GM19372 (cell line): ENCODE measurements at regions not wholly inside any gene's neighbourhood (a gene's known extent, or its start where the extent isn't known, plus 50 kb on each side); places are given as distances from the start of the nearest gene placed in this dataset.

ENCODE experiments used
- ATAC-seq: cut with Tn5 transposase; IDR thresholded peaks from one replicate; pipeline ENCODE4 v1.9.1; 2021; ENCODE audit warnings: mild to moderate bottlenecking, low read depth, moderate library complexity; ENCODE audit not compliant: unreplicated experiment

DNA sequence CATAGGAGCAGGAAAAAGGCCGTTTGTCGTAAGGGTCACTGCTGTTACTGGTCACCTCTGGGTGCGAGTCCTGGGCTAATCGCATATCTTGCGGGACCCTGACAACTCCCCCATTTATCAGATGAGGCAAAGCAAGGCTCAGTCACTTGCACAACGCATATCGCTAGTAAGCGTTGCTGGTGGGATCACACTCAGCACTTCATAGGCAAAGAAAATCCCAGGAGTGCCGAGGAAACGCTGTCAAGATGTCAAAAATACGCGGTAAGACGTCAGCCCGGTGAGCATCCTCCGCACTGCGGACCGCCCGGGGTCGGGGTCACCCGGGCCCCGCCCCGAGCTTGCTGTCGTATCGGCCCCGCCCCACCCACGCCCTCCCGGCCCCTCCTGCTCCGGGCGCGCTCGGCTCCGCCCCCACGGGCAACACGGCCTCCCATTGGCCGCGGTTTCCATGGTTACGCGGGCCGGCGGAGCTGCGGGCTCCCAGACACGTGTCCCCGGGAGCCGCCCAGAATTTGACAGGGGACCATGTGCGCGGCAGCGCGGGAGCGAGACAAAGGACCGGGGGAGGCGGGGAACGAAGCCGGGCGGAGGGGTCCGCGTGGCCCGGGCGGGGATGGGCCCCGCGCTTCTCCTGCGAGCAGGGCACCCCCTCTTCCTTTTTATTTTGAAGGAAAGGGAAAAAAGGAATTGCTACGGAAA is 80.2 kb upstream of the IER5L start:
- no peak for ATAC-seq

DNA sequence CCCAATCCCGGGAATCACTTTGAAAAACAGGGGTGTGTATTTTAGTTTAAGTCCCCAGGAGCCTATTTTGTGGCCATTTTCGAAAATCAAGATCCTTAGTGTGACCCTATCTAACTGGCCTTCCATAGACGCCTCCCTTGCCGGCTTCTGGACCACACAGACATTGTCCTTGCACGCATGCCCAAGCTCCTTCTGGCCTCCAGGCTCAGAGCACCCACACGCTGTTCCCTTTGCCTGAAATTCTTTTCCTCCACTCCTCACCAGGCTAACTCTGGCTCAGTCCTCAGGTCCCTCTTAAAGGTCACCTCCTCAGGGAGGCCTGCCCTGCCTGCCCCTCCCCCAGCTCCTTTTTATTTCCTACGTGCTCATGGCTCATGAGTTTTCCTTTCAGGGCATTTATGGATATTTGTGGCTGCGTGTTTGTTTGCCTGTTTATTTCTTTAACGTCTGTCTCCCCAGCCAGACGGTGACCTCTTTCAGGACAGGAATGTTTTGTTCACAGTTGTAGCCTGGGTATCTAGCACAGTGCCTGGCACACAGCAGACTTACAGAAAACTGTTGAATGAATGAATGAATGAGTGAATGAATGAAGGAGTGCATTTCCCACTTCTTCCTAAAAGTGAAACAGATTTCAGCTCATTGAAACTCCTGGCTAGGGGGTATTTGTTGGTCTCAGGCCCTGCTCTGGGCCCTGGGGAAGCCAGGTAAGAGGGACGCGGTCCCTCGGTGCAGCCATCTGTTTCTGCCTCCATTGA is 79.1 kb upstream of the IER5L start:
- ATAC-seq = no peak

DNA sequence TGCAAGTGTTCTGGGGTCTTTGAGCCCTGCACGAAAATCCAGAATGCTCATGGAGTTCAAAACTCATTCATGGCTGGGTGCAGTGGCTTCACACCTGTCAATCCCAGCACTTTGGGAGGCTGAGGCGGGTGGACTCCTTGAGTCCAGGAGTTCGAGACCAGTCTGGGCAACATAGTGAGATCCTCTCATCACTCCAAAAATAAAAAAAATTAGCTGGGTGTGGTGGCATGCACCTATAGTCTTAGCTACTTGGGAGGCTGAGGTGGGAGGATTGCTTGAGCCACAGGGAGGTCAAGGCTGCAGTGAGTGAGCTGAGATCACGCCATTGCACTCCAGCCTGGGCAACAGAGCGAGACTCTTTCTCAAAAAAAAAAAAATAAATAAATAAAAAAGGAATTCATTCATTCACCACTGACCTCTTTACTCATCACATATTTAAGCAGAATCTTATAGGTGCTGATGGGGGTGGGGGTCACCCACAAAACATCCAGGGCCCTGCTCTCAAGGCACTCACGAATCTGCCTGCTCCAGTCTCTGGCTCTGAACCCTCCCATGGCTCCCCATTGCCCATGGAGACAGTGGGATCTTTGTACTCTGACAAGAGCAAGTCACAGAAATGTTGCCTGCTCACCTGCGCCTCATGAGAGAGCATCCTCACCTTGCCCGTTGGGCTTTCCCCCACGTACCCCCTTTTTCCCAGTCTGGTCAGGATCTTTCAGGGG is 76.7 kb upstream of the IER5L start:
- ATAC-seq = no peak

DNA sequence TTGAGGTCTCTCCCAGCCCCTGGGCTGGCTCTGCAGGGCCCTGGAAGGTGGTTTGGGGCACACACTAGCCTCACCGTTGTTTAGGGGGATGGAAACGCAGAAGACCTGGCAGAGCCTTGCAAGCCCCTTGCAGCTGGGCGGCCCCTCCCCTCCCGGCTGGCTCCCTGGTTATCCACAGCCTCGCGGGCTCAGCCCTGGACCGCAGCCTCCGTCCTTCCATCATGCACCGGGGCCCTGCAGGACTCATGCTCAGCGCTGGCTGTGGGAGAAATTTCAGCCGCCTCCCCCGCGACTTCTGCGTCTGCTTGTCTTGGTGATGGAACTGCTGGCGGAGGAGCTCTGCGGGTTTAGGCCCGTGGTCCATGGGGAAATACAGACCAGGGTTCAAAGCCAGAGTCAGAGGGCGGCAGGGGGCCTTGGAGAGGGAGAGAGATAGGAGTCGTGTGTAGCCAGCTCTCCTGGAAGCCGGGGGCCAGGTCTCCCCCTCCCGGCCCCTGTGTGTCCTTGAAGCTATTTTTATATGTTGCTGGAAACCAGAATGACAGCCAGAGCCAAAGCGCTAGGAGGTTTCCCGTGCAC is 75.8 kb upstream of the IER5L start:
- no peak for ATAC-seq

DNA sequence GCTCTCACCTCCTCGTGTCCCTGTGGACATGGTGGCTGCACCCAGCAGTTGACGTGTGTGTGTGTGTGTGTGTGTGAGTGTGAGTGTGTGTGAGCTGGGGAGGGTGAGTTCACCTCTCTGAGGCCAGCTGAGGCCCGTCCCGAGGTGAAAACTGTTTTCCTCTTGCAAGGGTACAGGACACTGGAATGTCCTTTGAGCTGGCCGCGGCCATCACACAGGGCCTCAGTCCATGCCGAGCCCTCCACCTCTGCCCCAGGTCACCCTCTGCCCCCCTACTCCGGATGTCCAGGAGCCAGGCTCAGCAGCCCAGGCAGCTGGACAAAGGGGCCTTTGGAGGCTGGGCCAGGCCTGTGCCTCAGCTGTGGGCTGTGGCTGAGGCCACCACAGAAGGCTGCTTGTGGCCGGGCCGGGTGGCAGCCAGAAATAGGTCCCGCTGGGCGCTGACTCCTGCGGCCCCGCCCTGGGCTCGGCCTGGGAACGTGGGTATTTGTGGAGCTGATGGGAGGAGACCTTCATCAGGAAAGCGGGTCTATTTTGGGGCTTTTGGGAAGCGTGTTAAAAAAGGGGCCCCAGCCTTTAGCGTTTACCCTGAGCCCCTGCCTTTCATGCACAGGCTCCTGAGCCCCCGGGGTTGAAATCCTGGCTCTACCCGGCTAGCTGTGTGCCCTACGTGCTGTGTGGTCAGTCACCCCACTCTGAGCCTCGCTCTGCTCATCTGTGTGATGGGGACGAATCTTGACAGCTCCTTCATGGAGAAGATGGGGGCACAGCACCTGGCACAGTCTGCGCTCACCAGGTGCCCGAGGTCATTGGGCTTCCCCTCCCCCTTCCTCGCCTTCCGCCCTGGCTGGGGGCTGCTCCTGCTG is 75.1 kb upstream of the IER5L start:
- no peak for ATAC-seq

DNA sequence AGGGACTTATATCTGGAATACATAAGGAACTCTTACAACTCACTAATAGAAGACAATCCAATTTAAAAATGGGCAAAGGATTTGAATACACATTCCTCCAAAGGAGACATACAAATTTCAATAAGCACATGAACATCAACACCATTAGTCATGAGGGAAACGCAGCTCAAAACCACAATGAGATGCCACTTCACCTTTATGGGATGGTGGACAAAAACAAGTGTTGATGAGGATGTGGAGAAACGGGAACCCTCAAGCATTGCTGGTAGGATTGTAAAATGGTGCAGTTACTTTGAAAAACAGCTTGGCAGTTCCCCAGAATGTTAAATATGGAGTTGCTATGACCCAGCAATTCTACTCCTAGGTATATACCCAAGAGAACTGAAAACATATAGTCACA is 72.7 kb upstream of the IER5L start:
- ATAC-seq = no peak

DNA sequence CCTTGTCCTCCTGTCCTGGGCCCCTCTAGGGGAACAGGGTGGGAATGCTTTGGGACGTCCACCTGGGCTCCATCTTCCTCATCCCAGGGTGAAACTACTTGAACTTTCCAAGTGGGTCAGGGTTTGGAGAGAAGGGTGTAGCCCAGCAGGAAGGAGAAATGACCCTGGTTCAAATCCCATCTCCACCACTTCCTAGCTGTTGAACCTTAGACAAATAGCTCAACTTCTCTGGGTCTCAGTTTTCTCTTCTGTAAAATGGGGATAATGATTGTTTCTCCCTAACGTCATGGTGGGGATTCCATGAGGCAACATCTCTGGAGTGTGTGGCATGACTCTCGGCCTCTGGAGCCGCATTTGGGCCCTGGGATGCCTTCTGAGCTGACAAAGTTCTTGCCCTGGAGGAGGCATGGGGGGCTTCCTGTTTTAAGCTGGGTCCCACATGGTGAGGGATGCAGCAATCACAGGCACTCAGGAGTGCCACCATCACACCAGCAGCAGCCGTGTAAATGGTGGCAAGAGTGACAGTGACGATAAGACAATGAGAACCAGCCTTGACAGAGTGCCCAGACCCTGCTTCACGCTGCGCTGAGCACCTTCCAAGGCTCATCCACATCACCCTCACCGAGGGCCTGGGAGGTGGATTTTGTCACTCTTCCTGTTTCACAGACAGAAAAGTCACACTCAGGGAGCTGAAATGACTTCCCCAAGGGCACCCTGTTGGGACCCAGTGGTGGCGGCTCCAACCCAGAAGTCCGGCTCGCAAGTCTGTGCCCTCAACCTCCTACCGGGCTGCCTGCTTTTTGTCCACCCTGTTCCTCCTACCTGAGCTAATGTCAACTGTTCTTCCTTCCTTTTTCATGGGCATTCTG is 69.5 kb upstream of the IER5L start:
- ATAC-seq = no peak

DNA sequence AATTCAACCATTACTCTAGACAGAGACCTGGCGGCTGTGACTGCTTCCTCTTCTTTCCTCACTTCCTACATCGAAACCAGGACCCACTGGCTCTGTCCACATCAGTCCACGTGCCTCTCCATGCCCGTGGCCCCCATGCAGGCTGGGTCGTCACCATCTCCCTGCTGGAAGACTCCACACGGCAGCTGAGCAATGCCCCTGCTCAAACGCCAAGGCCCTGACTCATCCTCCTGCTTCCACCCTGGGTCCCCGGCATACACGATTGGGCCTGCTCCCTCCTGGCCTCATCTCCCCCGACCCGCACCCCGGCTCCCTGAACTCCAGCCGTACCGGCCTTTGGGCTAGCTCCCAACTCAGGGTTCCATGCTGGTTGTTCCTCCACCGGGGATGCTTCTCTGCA is 67.2 kb upstream of the IER5L start:
- no peak for ATAC-seq

DNA sequence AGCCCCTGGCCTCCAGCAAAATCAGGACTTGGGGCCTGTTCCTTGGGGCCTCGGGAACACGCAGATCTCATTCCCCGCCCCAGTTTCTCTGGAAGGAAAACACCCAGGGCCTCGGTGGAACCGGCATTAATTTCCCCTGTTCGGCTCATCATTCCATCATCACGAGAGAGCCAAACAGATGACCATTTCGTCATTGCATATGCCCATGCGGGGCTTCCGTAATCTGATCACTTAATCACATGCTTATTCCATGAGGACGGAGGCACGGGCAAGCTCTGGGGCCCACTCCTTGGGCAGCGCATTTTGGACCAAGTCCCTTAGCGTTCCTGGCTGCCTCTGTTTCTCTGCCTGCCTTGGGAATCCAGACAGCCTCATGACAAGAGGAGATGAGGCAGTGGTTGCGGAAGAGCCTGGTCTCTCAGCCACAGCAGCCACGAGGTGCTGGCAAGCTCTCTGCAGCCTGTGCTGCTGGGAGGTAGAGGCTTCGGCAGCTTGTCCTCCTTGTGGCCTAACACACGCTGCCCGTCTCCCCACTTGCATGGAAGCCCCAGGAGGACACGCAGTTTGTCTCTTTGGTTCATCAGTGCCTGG is 65.0 kb upstream of the IER5L start:
- no peak for ATAC-seq

DNA sequence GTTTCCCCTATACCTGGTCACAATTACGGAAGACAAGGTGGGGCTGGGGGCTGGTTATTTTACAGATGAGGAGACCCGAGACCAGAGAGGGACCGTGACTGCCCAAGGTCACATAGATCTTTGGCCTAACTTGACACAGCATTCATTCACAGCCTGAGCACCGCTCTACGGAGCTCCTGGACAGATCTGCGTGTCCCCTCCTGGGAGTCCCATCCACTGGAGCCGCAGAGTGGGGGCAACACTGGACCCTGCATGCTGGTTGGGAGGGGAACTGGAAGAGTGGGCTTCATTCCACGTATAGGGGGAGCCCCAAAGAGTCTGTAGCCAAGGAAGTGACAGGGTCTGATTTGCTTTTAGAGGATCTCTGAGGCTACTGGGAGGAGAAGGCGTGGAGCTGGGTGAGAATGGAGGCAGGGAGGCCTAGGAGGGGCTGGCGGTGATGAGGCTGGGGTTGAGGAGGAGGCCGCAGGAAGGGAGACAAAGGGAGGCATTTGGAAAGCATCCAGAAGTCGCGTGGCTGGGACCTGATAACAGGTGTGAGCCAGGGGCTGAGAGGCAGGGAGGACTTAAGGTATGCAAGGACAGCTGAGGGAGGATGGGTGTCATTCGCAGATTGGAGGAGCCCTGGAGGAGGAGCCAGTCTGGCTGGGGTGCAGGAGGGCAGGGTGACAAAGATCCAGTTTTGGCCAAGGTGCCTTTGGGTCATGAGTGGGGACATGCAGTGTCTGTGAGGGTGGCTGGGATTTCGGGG is 64.3 kb upstream of the IER5L start:
- ATAC-seq = no peak

DNA sequence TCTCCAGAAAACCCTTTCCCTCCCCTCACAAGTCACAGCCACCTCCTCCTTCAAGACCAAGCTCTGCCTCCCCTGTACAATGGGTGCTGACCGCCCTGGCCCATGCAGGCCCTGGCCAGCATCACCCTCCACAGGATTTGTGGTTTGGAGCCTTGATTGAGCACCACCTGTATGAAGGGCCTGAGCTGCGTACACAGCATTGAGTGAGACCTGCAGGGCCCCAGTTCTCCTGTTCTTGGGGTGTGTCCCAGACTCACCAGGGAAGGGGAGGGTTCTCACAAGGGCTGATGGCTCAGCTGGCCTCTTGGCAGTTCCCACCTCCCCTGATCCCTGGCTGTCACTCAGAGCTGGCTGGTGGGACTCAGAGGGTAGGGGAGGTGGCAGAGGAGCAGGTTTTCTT is 63.7 kb upstream of the IER5L start:
- no peak for ATAC-seq

DNA sequence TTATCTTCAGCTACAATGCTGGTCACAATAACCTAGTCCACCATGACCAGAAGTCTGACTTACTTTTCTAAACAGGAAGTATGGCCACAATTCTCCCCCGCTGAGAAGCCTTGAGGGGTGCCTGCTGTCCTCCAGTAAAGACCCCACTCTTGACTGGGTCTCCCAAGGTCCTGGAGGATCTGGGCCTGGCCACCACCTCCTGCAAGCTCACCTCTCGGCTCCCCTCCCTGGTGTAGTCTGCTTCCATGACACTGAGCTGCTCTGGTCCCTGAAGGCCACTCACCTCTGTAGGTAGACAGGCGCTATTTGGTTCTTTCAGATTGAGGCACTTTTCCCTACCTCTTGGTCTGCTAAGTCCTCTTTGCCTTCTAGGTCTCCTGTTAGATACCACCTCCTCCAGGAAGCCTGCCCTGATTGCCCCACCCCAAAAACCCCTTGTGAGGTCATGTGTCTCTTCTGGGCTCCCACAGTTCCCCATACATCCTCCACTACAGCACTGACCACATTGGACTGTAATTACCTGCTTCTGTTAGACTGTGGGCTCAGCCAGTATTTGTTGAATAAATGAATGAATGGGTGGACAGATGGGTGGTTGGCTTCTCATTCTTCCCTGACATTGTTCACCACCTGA is 62.6 kb upstream of the IER5L start:
- ATAC-seq = no peak

DNA sequence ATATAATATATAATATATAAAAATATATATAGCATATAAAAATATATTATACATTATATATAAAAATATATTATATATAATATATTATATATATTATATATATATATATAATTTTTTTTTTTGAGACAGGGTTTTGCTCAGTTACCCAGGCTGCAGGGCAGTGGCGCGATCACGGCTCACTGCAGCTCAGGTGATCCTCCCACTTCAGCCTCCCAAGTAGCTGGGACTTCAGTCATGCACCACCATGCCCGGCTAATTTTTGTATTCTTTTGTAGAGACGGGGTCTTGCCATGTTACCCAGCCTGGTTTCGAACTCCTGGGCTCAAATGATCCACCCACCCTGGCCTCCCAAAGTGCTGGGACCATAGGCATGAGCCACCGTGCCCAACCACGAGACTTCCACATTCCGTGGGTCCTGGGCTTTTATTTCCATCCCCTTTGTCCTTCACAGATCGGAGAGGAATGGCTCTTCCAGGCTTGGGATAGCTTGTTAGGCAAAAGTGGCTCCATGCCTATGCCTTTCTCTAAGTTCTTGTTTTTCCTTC is 62.0 kb upstream of the IER5L start:
- ATAC-seq = no peak

DNA sequence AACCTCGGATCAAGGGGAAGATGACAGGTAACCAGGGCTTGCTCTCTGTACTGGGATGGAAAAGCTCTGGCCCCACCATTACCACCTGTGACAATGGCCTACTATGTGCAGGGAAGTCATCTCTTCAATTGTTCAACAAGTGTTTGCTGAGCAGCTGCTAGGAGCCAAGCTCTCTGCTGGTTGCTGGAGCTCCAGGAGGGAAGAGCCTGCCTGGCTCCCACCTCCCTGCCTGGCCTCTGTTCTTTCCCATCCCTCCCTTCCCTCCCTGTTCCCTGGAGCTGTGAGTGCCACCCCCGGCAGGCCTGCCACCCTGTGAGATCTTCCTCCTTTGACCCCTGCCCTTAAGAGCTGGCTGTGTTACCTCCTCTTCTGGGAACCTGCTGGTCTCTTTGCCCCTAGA is 59.7 kb upstream of the IER5L start:
- no peak for ATAC-seq

DNA sequence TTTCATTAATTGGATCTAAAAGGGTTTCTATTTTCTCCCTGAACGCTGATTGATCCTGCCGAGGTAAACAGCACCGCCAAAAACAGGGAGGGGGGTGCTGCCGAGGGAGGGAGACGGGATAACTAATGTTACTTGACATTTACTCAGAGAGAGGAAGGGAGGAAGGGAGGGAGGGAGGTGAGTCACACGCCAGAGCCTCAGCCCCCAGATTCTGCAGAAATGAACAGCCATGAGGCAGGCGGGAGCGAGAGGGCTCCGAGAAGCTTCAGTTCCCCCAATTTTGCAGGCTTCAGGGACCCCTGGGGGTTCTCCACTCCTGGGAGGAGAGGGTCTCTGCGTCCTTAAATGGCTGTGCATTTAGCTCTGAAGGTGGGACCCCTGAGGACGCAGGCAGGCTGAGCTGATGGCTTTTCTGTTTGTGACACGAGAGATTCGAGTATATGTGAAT is 59.1 kb upstream of the IER5L start:
- ATAC-seq = no peak

DNA sequence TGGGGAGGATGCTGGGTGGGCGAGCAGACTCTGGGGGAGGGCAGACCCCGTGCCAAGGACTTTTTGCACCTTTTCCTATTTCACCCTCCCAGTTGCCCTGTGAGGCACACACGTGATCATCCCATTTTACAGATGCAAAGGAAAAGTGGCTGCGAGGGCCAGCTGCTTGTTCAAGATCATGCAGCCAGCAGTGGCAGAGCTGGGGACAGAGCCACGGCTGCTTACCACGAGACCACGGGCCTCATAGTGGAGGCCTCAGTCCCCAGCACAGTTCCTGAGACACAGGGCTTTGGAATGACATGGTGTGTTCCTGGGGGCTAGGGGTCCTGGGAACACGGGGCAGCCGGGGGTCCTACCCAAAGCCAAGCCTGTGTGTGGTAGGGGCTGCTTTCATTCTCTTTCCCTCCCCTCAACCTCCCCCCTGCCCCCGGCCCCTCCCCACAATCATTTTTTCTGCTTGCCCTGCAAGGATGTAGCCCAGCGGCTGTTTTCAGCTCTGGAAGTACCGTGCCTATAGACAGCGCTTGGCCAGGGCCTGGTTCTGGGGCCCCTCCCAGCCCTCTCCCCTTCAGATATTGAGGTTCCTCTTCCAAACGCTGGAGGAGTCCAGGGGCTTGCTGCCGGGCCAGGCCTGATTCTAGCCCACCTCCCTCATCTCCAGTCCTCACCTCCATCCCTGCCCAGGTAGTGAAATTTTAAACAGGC is 58.5 kb upstream of the IER5L start:
- ATAC-seq = no peak

DNA sequence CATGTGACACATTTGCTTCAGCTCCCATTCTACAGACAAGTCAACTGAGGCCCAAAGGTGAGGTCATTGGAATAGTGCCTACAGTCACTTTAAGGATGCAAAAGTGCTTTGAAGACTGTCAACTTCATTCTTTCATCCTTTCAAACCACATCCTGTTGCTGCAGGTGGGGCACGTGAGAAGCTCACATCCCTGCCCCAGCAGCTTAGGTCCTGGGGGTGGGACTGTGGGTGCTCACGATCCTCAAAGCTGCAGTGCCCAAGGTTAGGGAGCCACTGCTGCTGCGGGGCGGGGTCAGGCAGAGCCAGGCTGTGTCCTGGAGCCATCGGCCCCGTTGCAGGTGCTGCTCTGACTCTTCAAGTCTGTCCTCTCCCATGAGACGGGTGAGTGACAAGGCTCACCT is 57.9 kb upstream of the IER5L start:
- ATAC-seq = no peak
